GM18508 (cell line): ENCODE measurements at regions not wholly inside any gene's neighbourhood (a gene's known extent, or its start where the extent isn't known, plus 50 kb on each side); places are given as distances from the start of the nearest gene placed in this dataset.

ENCODE experiments used
- ATAC-seq: cut with Tn5 transposase; IDR thresholded peaks from one replicate; pipeline ENCODE4 v1.9.1; 2021; ENCODE audit warnings: moderate number of reproducible peaks; ENCODE audit not compliant: insufficient read depth, unreplicated experiment

DNA sequence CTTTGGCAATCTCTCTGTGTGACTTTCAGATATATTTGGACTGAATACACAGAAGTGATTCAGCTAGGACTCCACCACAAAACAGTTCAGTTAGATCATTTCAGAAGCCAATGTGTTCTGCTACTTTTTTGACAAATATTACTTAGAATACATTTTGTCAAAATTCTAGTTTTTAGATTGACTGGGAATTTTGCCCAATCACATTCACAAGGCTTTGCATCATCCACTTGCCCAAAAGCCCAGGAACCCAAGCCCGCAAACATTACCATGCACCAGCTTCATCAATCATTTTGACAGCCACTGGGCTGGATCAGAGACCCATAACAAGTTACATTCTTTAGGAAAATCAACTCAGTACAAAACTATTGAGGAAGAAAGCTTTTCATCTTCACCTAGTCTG, 256.6 kb upstream of the NDST3 start:
- no peak for ATAC-seq

DNA sequence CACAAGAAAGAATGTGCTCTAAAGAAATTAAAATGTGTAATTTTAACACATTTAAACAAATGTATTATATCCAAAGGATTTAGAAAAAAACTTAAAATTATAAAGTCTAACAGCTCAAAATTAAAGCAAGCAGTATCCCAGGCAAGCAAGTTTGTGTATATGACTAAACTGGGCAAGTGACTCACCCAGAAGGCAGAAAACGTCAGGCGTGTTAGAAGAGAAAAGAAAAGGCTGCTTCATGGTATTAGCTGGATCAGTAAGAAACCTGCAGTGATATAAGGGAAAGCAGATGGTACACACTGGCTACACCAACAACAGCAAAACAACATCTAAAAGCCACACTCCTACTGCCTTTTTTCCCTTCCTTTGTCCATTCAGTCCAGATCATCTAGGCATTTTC, 250.6 kb upstream of the NDST3 start:
- no peak for ATAC-seq

DNA sequence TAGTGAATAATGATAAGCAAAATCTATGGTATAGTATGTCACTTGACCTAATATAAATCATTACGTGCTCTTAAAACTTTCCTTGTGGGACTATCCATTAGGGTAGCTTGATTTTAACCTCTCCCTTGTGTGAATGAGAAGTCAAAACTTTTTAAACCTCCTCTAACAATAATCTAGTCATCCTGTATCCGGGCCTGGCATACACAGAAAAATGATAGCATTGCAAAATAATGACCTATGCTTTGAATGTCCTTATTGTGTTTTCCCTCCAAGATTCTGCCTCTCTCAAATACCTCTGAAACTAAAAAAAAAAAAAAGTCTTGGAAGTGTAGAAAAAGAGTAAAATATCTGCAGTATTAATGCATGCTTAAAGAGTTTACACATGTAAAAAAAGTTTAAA, 250.0 kb upstream of the NDST3 start:
- ATAC-seq: no peak

DNA sequence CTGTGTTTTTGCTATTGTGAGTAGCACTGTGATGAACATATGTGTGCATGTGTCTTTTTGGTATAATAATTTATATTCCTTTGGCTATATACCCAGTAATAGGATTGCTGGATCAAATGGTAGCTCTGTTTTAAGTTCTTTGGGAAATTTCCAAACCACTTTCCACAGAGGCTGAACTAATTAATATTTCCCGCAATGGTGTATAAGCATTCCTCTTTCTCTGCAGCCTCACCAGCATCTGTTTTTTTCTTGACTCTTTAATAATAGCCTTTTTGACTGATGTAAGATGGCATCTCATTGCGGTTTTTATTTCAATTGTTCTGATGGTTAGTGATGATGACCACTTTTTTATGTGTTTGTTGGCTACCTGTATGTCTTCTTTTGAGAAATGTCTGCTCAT, 247.7 kb upstream of the NDST3 start:
- no peak for ATAC-seq

DNA sequence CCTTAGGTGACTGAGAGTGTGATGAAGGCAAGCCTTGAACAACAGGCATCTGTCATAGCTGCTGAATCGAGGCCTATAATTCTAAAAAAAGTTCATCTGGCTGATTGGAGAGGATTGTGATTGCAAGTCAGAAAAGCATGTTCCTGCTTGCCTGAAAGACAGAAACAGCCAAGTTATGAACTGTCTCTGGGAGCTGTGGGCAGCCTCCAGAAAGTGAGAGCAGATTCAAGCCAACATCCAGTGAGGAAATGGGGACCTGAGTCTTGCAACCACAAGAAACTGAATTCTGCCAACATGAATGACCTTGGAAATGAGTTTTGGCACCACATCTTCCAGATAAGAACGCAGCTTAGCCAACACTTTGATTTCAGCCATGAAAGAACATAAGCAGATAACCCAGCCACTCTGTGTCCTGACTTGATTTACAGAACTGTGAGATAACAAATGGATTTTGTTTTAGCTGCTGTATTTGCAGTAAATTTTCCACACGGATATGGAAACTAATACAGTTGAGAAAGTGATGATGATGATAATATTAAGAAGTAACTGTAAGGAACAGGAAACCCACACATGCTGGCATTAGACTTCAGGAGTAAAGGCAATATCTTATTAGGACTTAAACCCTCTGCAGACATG, 240.3 kb upstream of the NDST3 start:
- ATAC-seq: no peak

DNA sequence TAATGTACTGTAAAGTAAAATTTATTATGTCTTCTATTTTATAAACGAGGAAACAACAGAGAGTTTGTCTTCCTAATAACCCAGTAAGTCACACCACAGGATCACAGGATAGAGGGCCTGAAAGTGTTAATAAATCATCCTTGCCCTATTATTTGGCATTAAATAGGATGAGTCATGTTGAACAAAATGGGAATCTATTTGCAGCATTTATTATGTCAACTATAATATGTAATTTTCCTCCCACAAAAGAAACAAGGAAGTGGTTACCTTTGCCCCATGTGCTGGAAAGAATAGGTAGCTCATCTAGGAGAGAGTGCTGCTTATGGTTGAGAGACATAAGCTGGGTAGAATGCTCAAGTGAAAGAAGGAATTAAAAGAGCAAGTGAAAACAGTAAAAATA, 237.6 kb upstream of the NDST3 start:
- ATAC-seq: no peak

DNA sequence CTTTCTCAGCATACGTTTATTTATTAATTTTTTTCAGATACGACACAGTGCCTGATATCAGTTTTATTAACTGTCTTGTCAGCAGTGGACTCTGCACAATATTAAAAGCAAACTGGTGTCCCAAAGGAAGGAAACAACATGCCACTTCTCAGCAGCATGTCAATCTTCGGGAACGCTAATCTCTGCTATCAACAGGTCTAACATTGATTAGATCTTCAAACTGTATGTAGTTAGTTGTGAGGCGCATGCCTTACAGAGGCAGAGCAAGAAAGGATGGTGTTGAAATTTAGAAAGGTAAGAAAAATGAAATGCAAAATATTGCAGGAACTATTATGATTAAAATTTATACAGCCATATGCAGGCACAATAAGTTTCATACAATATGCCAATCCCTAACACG, 233.7 kb upstream of the NDST3 start:
- ATAC-seq: no peak

GRCh38 chr4:117801756-117802155, 232.5 kb upstream of the NDST3 start:
- ATAC-seq: no peak

GRCh38 chr4:117811731-117812130, 222.6 kb upstream of the NDST3 start:
- no peak for ATAC-seq

- ATAC-seq: no peak
Measured at GRCh38 chr4:117814277-117815246, 219.7 kb upstream of the NDST3 start.

- no peak for ATAC-seq
Measured at GRCh38 chr4:117817301-117817700, 217.0 kb upstream of the NDST3 start.

DNA sequence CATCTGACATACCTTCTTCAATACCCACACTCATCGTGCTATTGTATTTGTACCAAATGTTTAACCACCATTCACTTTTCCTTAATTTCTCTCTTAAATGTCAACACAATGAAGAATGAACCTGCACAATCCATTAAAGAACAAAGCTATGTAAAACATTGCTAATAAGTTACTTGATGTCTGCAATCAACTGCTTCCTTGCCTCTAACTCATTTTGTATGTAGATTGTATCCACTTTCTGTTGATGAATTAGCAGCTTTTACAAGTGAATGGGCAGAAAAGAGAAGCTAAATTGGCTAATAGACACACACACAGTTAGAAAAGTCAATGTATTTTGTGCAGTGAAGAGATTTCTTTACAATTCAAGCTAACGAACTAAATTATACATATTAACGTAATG, 212.5 kb upstream of the NDST3 start:
- no peak for ATAC-seq

DNA sequence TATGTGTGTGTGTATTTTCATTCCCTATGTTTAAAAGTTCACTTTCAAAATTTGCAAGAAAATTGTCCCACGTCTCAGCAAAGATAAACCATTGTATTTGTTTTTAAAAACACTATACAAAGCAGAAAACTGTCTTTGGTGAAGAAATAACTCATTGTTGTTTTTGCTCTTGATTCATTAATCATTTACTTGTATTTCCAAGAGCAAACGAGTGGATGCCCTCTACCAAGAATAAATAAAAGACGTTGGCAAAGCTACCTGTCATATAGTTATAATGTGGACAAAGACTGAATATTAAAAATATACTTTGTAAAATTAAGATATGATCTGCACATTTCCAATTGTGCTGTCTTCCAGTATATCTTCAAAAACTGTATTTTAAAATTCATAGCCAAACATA, 210.9 kb upstream of the NDST3 start:
- ATAC-seq: no peak

- ATAC-seq: no peak
Measured at GRCh38 chr4:117825600-117825999, 208.7 kb upstream of the NDST3 start.

GRCh38 chr4:117831060-117831683, 203.1 kb upstream of the NDST3 start:
- ATAC-seq: no peak

GRCh38 chr4:117835566-117835965, 198.7 kb upstream of the NDST3 start:
- no peak for ATAC-seq

GRCh38 chr4:117844594-117844993, 189.7 kb upstream of the NDST3 start:
- no peak for ATAC-seq

DNA sequence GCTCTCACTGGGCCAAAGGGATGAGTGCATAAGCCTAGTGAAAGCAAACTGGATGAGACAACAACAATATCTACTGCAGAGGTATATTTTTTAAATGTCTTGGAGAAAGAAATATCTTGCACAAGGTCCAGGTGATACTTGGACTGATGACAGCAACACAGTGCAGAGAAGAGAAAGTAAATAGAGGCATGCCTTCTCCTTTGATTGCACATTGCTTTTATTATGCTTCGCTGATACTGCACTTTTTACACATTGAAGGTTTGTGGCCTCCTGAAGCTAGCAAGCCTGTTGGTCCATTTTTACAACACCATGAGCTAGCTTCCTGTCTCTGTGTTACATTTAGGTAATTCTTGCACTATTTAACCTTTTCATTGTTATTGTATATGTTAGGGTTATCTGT, 189.0 kb upstream of the NDST3 start:
- no peak for ATAC-seq

GRCh38 chr4:117847849-117848248, 186.4 kb upstream of the NDST3 start:
- no peak for ATAC-seq

DNA sequence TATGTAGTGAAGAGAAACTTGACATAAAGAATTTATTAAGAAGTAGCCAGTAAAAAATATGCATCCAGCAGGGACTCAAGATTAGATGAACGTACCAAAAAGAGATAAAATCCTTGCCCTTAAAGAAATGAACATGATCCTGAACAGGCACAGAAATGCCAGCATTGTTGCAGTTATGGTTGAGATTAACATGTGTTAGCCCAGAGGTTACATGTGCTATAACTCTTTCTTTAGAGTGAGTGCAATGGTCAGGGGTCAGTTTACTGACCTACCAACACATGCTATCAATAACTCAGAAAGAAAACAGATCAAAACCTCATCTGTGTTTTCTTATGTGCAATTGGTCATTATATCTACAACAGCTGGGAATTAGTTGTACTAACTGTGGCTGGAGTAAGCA, 166.1 kb upstream of the NDST3 start:
- no peak for ATAC-seq

GRCh38 chr4:117873779-117874178, 160.5 kb upstream of the NDST3 start:
- ATAC-seq: no peak
